GM20000 (cell line): ENCODE measurements at regions not wholly inside any gene's neighbourhood (a gene's known extent, or its start where the extent isn't known, plus 50 kb on each side); places are given as distances from the start of the nearest gene placed in this dataset.
"Not testable (repeated sequence)": the region's sequence is repeated elsewhere in the genome, so short reads cannot be mapped to it uniquely, and the experiment has no call there.

Source experiments
- DNase-seq: peaks from one replicate; pipeline ENCODE4 v3.0.0; 2012; ENCODE audit warnings: low spot score
- TF ChIP-seq, protein P1 (sequence below): IDR thresholded peaks from 2 replicates; pipeline ENCODE4 v1.5.1; 2012; ENCODE audit warnings: mild to moderate bottlenecking, control low read depth; ENCODE audit errors: extremely low read depth, missing control alignments

GRCh38 chr20:53725575-53725970 lies 131.9 kb upstream of the ZNF217 start:
- DNase-seq, result no peak
- TF ChIP-seq, protein P1, sequence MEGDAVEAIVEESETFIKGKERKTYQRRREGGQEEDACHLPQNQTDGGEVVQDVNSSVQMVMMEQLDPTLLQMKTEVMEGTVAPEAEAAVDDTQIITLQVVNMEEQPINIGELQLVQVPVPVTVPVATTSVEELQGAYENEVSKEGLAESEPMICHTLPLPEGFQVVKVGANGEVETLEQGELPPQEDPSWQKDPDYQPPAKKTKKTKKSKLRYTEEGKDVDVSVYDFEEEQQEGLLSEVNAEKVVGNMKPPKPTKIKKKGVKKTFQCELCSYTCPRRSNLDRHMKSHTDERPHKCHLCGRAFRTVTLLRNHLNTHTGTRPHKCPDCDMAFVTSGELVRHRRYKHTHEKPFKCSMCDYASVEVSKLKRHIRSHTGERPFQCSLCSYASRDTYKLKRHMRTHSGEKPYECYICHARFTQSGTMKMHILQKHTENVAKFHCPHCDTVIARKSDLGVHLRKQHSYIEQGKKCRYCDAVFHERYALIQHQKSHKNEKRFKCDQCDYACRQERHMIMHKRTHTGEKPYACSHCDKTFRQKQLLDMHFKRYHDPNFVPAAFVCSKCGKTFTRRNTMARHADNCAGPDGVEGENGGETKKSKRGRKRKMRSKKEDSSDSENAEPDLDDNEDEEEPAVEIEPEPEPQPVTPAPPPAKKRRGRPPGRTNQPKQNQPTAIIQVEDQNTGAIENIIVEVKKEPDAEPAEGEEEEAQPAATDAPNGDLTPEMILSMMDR, result no peak

- TF ChIP-seq, protein P1, result no peak
- DNase-seq, result no peak
Measured at GRCh38 chr20:53723621-53724020, 130.0 kb upstream of the ZNF217 start.

DNA sequence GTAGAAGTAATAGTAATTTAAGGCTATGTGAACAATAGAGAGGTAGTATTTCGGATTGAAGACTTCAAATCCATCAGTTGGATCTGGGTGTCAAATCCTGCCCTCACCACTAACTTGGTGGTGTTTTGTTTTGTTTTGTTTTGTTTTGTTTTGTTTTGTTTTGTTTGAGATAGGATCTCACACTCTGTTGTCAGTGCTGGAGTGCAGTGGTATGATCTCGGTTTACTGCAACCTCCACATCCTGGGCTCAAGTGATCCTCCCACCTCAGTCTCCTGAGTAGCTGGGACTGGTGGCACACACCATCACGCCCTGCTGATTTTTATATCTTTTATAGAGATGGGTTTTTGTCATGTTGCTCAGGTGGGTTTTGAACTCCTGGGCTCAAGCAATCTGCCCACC lies 129.4 kb upstream of the ZNF217 start:
- TF ChIP-seq, protein P1, result no peak
- DNase-seq, result no peak

DNA sequence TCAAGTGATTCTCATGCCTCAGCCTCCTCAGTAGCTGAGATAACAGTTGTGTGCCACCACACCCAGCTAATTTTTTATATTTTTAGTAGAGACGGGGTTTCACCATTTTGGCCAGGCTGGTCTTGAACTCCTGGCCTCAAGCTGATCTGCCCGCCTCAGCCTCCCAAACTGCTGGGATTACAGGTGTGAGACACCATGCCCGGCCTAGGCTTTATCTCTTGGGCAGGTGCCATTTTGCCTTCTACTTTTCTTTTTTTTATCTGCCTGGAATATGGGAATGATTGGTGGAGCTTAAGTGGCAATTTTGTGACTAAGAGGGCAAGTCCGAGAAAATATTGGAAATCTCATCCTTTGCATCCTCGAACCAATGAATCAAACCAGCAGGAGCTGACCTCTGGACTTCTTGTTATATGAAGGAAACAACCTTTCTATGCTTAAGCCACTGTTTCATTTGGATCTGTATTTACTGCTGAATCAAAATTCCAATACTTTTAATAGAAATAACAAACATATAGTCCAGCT lies 128.9 kb upstream of the ZNF217 start:
- no peak for DNase-seq
- TF ChIP-seq, protein P1, result no peak

DNA sequence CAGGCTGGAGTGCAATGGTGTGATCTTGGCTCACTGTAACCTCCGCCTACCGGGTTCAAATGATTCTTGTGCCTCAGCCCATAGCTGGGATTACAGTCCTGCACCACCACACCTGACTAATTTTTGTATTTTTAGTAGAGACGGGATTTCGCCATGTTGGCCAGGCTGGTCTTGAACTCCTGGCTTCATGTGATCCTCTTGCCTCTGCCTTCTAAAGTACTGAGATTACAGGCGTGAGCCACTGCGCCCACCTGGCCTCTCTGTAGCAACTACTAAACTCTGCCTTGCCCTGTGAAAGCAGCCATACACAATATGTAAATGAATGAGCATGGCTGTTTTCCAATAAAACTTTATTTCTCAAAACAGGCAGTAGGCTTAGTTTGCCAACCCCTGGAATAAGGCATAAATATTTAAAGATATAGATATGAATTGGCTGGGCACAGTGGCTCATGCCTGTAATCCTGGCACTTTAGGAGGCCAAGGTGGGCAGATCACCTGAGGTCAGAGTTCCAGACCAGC lies 127.9 kb upstream of the ZNF217 start:
- not testable (repeated sequence) for DNase-seq

DNA sequence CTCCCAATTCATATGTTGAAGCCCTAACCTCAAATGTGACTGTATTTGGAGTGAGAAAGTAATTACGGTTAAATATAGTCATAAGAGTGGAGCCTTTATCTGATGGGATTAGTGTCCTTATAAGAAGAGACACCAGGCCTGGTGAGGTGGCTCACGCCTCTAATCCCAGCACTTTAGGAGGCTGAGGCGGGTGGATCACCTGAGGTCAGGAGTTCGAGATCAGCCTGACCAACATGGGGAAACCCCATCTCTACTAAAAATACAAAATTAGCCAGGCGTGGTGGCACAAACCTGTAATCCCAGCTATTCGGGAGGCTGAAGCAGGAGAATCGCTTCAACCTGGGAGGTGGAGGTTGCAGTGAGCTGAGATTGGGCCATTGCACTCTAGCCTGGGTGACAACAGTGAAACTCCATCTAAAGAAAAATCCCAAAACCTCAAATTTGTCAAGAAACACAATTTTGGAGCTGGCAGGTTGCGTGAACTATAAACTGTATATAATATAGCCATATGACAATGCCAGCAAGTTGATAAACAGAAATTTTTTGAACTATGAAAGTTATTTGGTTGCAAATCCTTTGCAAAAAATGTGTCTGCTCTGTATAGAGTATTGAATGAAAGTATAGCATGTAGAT lies 125.6 kb upstream of the ZNF217 start:
- not testable (repeated sequence) for DNase-seq

DNA sequence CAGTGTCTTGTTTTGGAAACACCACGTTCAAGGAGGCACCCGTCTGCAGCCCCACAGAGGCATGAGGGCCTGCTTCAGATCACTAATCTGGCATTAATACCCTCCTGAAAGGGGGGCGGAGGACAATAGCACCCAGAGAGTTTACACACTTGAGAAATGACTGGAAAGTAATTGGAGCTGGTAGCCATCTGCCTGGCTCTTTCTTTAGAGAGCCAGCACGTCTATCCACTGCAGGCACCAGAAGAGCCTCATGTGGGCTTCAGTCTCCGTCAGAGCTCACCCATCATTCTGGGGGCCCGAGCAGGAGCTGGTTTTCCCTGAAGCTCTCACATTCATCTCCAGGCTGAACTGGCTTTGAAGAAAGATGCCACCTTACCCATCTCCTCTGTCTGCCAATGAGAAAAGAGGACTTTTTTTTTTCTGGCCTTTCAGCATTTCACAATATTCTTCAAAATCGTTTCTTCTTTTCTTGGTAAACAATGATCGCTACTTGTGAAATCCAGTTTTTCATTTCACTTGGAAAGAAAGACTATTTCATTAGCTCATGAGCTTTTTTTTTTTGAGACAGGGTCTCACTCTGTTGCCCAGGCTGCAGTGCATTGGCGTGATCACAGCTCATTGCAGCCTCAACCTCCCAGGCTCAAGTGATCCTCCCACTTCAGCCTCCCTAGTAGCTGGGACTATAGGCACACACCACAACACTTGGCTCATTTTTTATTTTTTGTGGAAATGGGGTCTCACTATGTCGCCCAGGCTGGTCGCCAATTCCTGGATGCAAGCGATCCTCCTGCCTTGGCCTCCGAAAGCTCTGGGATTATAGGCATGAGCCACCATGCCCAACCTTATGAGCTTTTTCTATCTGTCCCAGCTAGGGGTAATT lies 124.7 kb upstream of the ZNF217 start:
- DNase-seq, result no peak
- TF ChIP-seq, protein P1, result no peak

- TF ChIP-seq, protein P1, result no peak
- DNase-seq, result no peak
Measured at GRCh38 chr20:53716395-53716794, 122.8 kb upstream of the ZNF217 start.
